IMR-90 (cell line): ENCODE measurements at regions not wholly inside any gene's neighbourhood (a gene's known extent, or its start where the extent isn't known, plus 50 kb on each side); places are given as distances from the start of the nearest gene placed in this dataset.
"Not testable (repeated sequence)": the region's sequence is repeated elsewhere in the genome, so short reads cannot be mapped to it uniquely, and the experiment has no call there.

Source experiments
- ATAC-seq: fragments of 200-7000 bp; cut with Tn5 transposase; 2 replicates; pipeline ENCODE4 v1.9.1; 2020; ENCODE audit warnings: low read depth, mild to moderate bottlenecking, moderate library complexity
- BruUV-seq: library from RNA; stranded (reverse); fragments of 400-500 nt; replicated peaks from 2 replicates; lab custom pipeline; 2021; lab: Mats Ljungman, UMichigan
- CTCF ChIA-PET: fragments of 300-600 bp; formaldehyde crosslinking; extraction: SDS; loops from one replicate; lab custom pipeline; 2021; ENCODE audit warnings: antibody characterized with exemption; lab: Yijun Ruan, JAX
- POLR2A ChIA-PET: fragments of 300-600 bp; sonication (Branson Sonifier 250); formaldehyde crosslinking; loops from one replicate; lab custom pipeline; 2022; ENCODE audit warnings: antibody characterized with exemption; ENCODE audit not compliant: unreplicated experiment; lab: Charles Lee
- DNase-seq: peaks from one replicate; pipeline ENCODE4 v3.0.0; 2013
- H2AFZ ChIP-seq: replicated peaks from 2 replicates; pipeline ENCODE3; 2013; ENCODE audit warnings: low read length, mild to moderate bottlenecking; ENCODE audit not compliant: poor library complexity
- H2AK5ac ChIP-seq: 2 replicates; pipeline ENCODE4 v1.6.1; 2013; ENCODE audit warnings: low read depth, low read length, inconsistent platforms
- H2AK9ac ChIP-seq: replicated peaks from 2 replicates; pipeline ENCODE3; 2013; ENCODE audit warnings: mild to moderate bottlenecking, low read depth, low read length, moderate library complexity; ENCODE audit not compliant: poor library complexity
- H2BK120ac ChIP-seq: 2 replicates; pipeline ENCODE4 v1.6.1; 2013; ENCODE audit warnings: low read depth, low read length, inconsistent platforms
- H2BK15ac ChIP-seq: 3 replicates; pipeline ENCODE4 v1.6.1; 2013; ENCODE audit warnings: low read depth, low read length, inconsistent platforms
- H2BK20ac ChIP-seq: 2 replicates; pipeline ENCODE4 v1.6.1; 2013; ENCODE audit warnings: low read depth, mild to moderate bottlenecking, inconsistent platforms, low read length, moderate library complexity
- H2BK5ac ChIP-seq: 2 replicates; pipeline ENCODE4 v1.6.1; 2013; ENCODE audit warnings: mild to moderate bottlenecking, low read depth, low read length, inconsistent platforms; ENCODE audit not compliant: poor library complexity, severe bottlenecking
- H3K14ac ChIP-seq: replicated peaks from 2 replicates; pipeline ENCODE4 v1.6.1; 2013; ENCODE audit warnings: low read depth, low read length, inconsistent platforms
- H3K18ac ChIP-seq: 2 replicates; pipeline ENCODE4 v1.6.1; 2013; ENCODE audit warnings: low read depth, low read length, control low read depth
- H3K23ac ChIP-seq: 2 replicates; pipeline ENCODE4 v1.6.1; 2013; ENCODE audit warnings: low read depth, low read length, inconsistent platforms
- H3K27ac ChIP-seq: 2 replicates; pipeline ENCODE4 v1.5.1; 2013; ENCODE audit warnings: mild to moderate bottlenecking, control low read depth, low read length; ENCODE audit not compliant: insufficient read depth
- H3K27me3 ChIP-seq: 2 replicates; pipeline ENCODE4 v1.6.1; 2013; ENCODE audit warnings: low read length; ENCODE audit not compliant: control insufficient read depth, insufficient read depth
- H3K36me3 ChIP-seq: 2 replicates; pipeline ENCODE4 v1.6.1; 2013; ENCODE audit warnings: low read length, mixed read lengths; ENCODE audit not compliant: control insufficient read depth, insufficient read depth
- H3K4ac ChIP-seq: 2 replicates; pipeline ENCODE4 v1.6.1; 2013; ENCODE audit warnings: low read depth, low read length, inconsistent platforms
- H3K4me1 ChIP-seq: 2 replicates; pipeline ENCODE4 v1.6.1; 2013; ENCODE audit warnings: low read length, mixed read lengths; ENCODE audit not compliant: control insufficient read depth, insufficient read depth
- H3K4me2 ChIP-seq: 2 replicates; pipeline ENCODE4 v1.6.1; 2013; ENCODE audit warnings: low read depth, mild to moderate bottlenecking, control low read depth, low read length, moderate library complexity
- H3K4me3 ChIP-seq: 2 replicates; pipeline ENCODE4 v1.5.1; 2013; ENCODE audit warnings: low read depth, mild to moderate bottlenecking, control low read depth, low read length, moderate library complexity; ENCODE audit not compliant: insufficient read depth
- H3K56ac ChIP-seq: 2 replicates; pipeline ENCODE4 v1.6.1; 2013; ENCODE audit warnings: low read length, inconsistent platforms; ENCODE audit not compliant: insufficient read depth; ENCODE audit errors: extremely low read depth
- H3K79me1 ChIP-seq, 2 experiments: 2 replicates each; pipeline ENCODE4 v1.6.1; 2013; ENCODE audit warnings: low read length in 2 of 2, inconsistent platforms in 1 of 2, low read depth in 1 of 2
- H3K9ac ChIP-seq: 2 replicates; pipeline ENCODE4 v1.6.1; 2013; ENCODE audit warnings: low read depth, low read length, control low read depth
- H3K9me1 ChIP-seq: 2 replicates; pipeline ENCODE4 v1.6.1; 2013; ENCODE audit warnings: low read length, inconsistent platforms; ENCODE audit not compliant: insufficient read depth
- H3K9me3 ChIP-seq: 2 replicates; pipeline ENCODE4 v1.6.1; 2013; ENCODE audit warnings: low read length; ENCODE audit not compliant: control insufficient read depth, insufficient read depth
- H4K20me1 ChIP-seq: 2 replicates; pipeline ENCODE4 v1.6.1; 2013; ENCODE audit warnings: low read length, inconsistent platforms; ENCODE audit not compliant: insufficient read depth
- H4K5ac ChIP-seq: 2 replicates; pipeline ENCODE4 v1.6.1; 2013; ENCODE audit warnings: mild to moderate bottlenecking, low read depth, low read length, control low read depth
- H4K8ac ChIP-seq, 2 experiments: 2 replicates each; pipeline ENCODE4 v1.6.1; 2013; ENCODE audit warnings: low read depth in 2 of 2, low read length in 2 of 2, control low read depth in 1 of 2, inconsistent platforms in 1 of 2
- H4K91ac ChIP-seq: 2 replicates; pipeline ENCODE4 v1.6.1; 2013; ENCODE audit warnings: low read depth, low read length, inconsistent platforms; ENCODE audit not compliant: insufficient read depth
- WGBS, 2 experiments: methylation state at CpG; one replicate each; pipeline versions ENCODE4 v1.1.5 to v1.1.7; 2013; ENCODE audit warnings: missing lambda C conversion rate in 2 of 2; ENCODE audit not compliant: insufficient read length in 1 of 2; ENCODE audit errors: extremely low coverage in 2 of 2; 5-methylcytosine and 5-hydroxymethylcytosine counted together
- dilution Hi-C: fragments of 300-500 bp; cut with HindIII; formaldehyde crosslinking; loops from one replicate; pipeline ENCODE4 v1.14.3; 2018; ENCODE audit warnings: low sequenced_read_pairs; ENCODE audit not compliant: unreplicated experiment
- in situ Hi-C: fragments of 300-500 bp; cut with MboI; formaldehyde crosslinking; loops from 3 replicates; pipeline ENCODE4 v1.14.3; 2019; ENCODE audit warnings: low sequenced_read_pairs, inconsistent platforms, mixed read lengths
- intact Hi-C: fragments of 100-400 bp; cut with micrococcal nuclease; formaldehyde crosslinking; loops from 2 replicates; pipeline ENCODE4 v1.10.0; 2022

DNA sequence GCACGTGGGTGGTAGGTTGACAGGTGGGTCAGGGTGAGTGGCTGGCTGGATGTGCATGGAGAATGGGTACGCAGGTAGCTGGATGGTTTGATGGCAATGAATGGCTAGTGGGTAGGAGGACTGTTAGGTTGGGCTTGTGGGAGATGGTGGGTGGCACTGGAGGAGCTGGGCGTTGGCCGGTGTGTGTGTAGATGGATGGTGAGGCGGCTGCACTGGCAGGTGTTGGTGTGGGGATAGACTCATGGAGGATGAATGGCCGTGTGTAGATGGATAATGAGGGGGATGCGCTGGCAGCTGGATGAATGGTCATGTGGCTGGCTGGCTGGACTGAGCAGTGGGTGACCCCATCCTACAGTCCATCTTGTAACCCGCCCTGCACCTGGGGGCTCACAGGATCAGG, 95.2 kb upstream of the LRPAP1 start:
- in situ Hi-C loops, CTCF ChIA-PET, dilution Hi-C loops, H3K56ac ChIP-seq, POLR2A ChIA-PET, H2AK5ac ChIP-seq, H3K9me3 ChIP-seq, H2BK120ac ChIP-seq, H4K20me1 ChIP-seq, ATAC-seq, H2BK20ac ChIP-seq, H3K4me1 ChIP-seq, H3K23ac ChIP-seq, H3K9ac ChIP-seq, H3K4me3 ChIP-seq, BruUV-seq, H3K27ac ChIP-seq, H3K79me1 ChIP-seq, H2AFZ ChIP-seq, intact Hi-C loops, H3K14ac ChIP-seq, H4K5ac ChIP-seq, H3K4ac ChIP-seq, H4K8ac ChIP-seq, H3K4me2 ChIP-seq, H2BK15ac ChIP-seq, H4K91ac ChIP-seq, H2BK5ac ChIP-seq, DNase-seq, H3K9me1 ChIP-seq, H3K18ac ChIP-seq, H3K36me3 ChIP-seq, H2AK9ac ChIP-seq: not testable (repeated sequence)
- H3K27me3 ChIP-seq = peaks cover 11% of the 10 kb centered on the region
- WGBS, 2 experiments = 62% methylated on average over 2 of the region's 8 CpGs; no CpG with 5 or more reads in 1 of the 2 experiments

DNA sequence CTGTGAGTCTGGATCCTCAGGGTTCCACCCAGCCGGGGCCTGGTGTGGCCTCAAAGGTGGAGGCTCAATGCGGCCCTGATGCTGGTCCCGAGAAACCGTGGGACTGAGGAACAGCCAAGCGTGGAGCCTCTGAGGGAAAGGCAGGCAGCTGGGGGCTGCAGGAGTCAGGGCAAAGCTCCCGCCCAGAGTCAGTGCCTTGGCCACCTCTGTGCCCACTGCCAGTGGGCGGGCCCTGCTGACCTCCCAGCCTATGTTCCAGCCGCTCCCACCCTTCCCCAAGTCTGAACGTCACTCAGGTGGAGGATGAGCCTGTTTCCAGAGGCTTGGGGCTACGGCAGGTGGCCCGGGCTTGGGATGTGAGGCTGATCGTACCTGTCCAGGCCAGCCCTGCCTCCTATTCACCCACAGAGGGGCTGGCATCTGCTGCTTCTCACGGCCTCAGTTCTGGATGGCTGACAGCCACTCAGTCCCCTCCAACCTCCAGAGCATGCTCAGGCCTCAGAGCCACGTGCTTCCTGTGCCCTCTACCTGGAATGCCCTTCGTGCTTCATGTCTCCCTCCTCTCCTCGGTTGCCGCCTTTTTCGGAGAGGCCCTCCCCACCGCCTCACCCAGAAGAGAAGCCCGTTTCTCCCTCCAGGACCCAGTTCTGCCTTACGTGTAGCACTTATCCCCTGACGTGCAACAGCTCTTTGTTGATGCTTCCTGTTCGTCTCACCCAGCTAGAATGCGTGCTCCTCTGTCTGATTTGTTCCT, 94.1 kb upstream of the LRPAP1 start:
- H3K18ac ChIP-seq, ATAC-seq, H4K91ac ChIP-seq, H2BK20ac ChIP-seq, in situ Hi-C loops, H2BK5ac ChIP-seq, H3K27ac ChIP-seq, H3K9ac ChIP-seq, H2AK5ac ChIP-seq, H3K23ac ChIP-seq, H4K8ac ChIP-seq, H3K9me1 ChIP-seq, H3K4me2 ChIP-seq, H3K36me3 ChIP-seq, CTCF ChIA-PET, H3K4me1 ChIP-seq, H3K4me3 ChIP-seq, H4K20me1 ChIP-seq, H4K5ac ChIP-seq, H2AK9ac ChIP-seq, POLR2A ChIA-PET, H3K56ac ChIP-seq, DNase-seq, BruUV-seq, H3K4ac ChIP-seq, H2BK15ac ChIP-seq, intact Hi-C loops, H2BK120ac ChIP-seq, H3K9me3 ChIP-seq, H3K14ac ChIP-seq, H2AFZ ChIP-seq, dilution Hi-C loops, H3K79me1 ChIP-seq: not testable (repeated sequence)
- peaks cover 11% of the 10 kb centered on the region for H3K27me3 ChIP-seq
- 52% methylated on average over 11 of the region's 24 CpGs; no CpG with 5 or more reads in 1 of the 2 experiments for WGBS, 2 experiments
